ENCODE measurements at regions not wholly inside any gene's neighbourhood (a gene's known extent, or its start where the extent isn't known, plus 50 kb on each side); places are given as distances from the start of the nearest gene placed in this dataset.

GRCh38 chr1:30413606-30414005, 309.8 kb downstream of the MATN1 start:
- no peak overlapping the region for H3K9ac ChIP-seq (ENCODE audit: insufficient read depth in 1 of 2, low read length in 2 of 2)
- no peaks in the 10 kb centered on the region for H3K4me1 ChIP-seq (ENCODE audit: control insufficient read depth in 5 of 5, insufficient read depth in 5 of 5, low read length in 5 of 5)
- no peak overlapping the region for H3K4me3 ChIP-seq
- TF ChIP-seq, protein P1, sequence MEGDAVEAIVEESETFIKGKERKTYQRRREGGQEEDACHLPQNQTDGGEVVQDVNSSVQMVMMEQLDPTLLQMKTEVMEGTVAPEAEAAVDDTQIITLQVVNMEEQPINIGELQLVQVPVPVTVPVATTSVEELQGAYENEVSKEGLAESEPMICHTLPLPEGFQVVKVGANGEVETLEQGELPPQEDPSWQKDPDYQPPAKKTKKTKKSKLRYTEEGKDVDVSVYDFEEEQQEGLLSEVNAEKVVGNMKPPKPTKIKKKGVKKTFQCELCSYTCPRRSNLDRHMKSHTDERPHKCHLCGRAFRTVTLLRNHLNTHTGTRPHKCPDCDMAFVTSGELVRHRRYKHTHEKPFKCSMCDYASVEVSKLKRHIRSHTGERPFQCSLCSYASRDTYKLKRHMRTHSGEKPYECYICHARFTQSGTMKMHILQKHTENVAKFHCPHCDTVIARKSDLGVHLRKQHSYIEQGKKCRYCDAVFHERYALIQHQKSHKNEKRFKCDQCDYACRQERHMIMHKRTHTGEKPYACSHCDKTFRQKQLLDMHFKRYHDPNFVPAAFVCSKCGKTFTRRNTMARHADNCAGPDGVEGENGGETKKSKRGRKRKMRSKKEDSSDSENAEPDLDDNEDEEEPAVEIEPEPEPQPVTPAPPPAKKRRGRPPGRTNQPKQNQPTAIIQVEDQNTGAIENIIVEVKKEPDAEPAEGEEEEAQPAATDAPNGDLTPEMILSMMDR (IDR thresholded peaks at IDR 0.05; ENCODE audit: control extremely low read depth, extremely low read depth) = no peak
- H3K9me3 ChIP-seq (ENCODE audit: control insufficient read depth in 4 of 4, insufficient read depth in 3 of 4, low read length in 3 of 4) = peaks cover 0 to 2% (median 0%) of the 10 kb centered on the region in 4 donors
- 85 to 88% methylated on average over 11 to 12 of the region's 12 CpGs for WGBS, 2 donors
- H3K27me3 ChIP-seq (ENCODE audit: control insufficient read depth in 3 of 3, insufficient read depth in 3 of 3, low read length in 2 of 3) = no peaks in the 10 kb centered on the region
- DNase-seq (no peak), ATAC-seq (ENCODE audit: insufficient read depth, low FRiP score) (no peak)
- H3K36me3 ChIP-seq (ENCODE audit: control insufficient read depth in 4 of 4, insufficient read depth in 4 of 4, low read length in 4 of 4) = no peaks in the 10 kb centered on the region
- H3K27ac ChIP-seq (ENCODE audit: low read depth in 1 of 2, low read length in 1 of 2) = no peak overlapping the region

- TF ChIP-seq, protein P1 (IDR thresholded peaks at IDR 0.05; ENCODE audit: control extremely low read depth, extremely low read depth) = no peak
- 61 to 64% methylated on average over 8 of the region's 8 CpGs for WGBS, 2 donors
- Histone ChIP-seq H3K9ac (ENCODE audit: insufficient read depth in 1 of 2, low read length in 2 of 2) (no peak overlapping the region), H3K4me1 (ENCODE audit: control insufficient read depth in 5 of 5, insufficient read depth in 5 of 5, low read length in 5 of 5) (no peaks in the 10 kb centered on the region), H3K27ac (ENCODE audit: low read depth in 1 of 2, low read length in 1 of 2) (no peak overlapping the region), H3K4me3 (no peak overlapping the region), H3K9me3 (ENCODE audit: control insufficient read depth in 4 of 4, insufficient read depth in 3 of 4, low read length in 3 of 4) (peaks cover 0 to 2% (median 0%) of the 10 kb centered on the region in 4 donors), H3K27me3 (ENCODE audit: control insufficient read depth in 3 of 3, insufficient read depth in 3 of 3, low read length in 2 of 3) (no peaks in the 10 kb centered on the region), H3K36me3 (ENCODE audit: control insufficient read depth in 4 of 4, insufficient read depth in 4 of 4, low read length in 4 of 4) (no peaks in the 10 kb centered on the region)
- no peak for ATAC-seq (ENCODE audit: insufficient read depth, low FRiP score)
- no peak for DNase-seq
These were observed 310.3 kb downstream of the MATN1 start for GRCh38 chr1:30413111-30413440.

DNA sequence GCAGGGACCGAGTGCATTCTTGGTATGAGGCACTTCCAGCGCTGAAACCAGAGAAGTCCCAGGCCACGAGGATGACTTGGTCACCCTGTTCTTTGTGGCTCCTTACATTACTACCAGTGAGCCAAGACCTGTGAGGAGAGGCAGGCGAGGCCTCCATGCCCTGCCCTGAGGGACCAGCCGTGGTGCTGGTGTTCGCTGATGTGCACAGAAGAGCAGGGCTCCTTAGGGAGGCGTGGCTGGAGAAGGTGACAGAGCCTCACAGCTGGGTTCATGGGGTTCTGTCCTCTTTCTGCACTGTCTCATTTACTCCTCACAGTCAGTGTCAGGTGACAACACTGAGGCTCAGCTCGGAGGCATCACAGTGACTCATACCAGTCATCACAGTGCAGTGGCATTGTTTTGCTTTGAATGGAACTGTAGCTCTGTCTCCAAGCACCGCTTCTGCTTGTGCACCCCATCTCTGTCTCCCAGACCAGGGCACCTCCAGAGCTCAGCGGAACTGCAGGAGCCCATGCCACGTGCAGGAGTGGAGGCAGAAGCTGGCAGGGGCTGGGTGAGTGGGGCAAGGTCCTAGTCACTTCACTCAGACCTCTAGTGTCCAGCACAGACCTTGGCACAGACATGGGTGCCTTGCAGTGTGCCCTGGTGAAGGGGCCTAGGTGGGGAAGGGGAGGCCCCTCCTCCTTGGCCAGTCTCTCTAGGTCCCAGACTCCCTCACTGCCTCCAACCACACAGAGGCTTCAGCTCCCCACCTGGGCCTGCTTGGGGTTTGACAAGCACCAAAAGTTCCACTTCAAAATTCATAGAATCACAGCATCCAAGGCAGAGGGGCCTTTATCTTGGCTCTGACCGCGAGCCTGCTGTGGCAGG, 310.9 kb downstream of the MATN1 start:
- Histone ChIP-seq H3K36me3 (ENCODE audit: control insufficient read depth in 4 of 4, insufficient read depth in 4 of 4, low read length in 4 of 4) (no peaks in the 10 kb centered on the region), H3K9me3 (ENCODE audit: control insufficient read depth in 4 of 4, insufficient read depth in 3 of 4, low read length in 3 of 4) (peaks cover 0 to 2% (median 0%) of the 10 kb centered on the region in 4 donors), H3K9ac (ENCODE audit: insufficient read depth in 1 of 2, low read length in 2 of 2) (no peak overlapping the region), H3K4me3 (no peak overlapping the region), H3K4me1 (ENCODE audit: control insufficient read depth in 5 of 5, insufficient read depth in 5 of 5, low read length in 5 of 5) (no peaks in the 10 kb centered on the region), H3K27ac (ENCODE audit: low read depth in 1 of 2, low read length in 1 of 2) (no peak overlapping the region), H3K27me3 (ENCODE audit: control insufficient read depth in 3 of 3, insufficient read depth in 3 of 3, low read length in 2 of 3) (no peaks in the 10 kb centered on the region)
- TF ChIP-seq, protein P1 (IDR thresholded peaks at IDR 0.05; ENCODE audit: control extremely low read depth, extremely low read depth) = no peak
- DNase-seq = no peak
- WGBS, 2 donors = 60 to 75% methylated on average over 13 of the region's 13 CpGs
- no peak for ATAC-seq (ENCODE audit: insufficient read depth, low FRiP score)
